Naive thymus-derived CD4-positive, alpha-beta T cell (primary cell): ENCODE measurements at regions not wholly inside any gene's neighbourhood (a gene's known extent, or its start where the extent isn't known, plus 50 kb on each side); places are given as distances from the start of the nearest gene placed in this dataset.

Experiments
- ATAC-seq: fragments of 150-1000 bp; cut with Tn5 transposase; 2 replicates; pipeline ENCODE4 v1.10.0; 2021; ENCODE audit warnings: mild to moderate bottlenecking, moderate library complexity
- CTCF ChIA-PET: fragments of 350-600 bp; sonication (Branson Sonifier 250); formaldehyde crosslinking; loops from one replicate; lab custom pipeline; 2021; ENCODE audit warnings: antibody characterized with exemption; lab: Charles Lee
- POLR2A ChIA-PET: fragments of 350-600 bp; sonication (Branson Sonifier 250); formaldehyde crosslinking; loops from one replicate; lab custom pipeline; 2021; ENCODE audit warnings: antibody characterized with exemption, inconsistent platforms; lab: Charles Lee
- DNase-seq, 9 donors: peaks; one replicate each; pipeline versions ENCODE4 v3.0.0 to v3.0.0-alpha.2; 2020 to 2022; ENCODE audit warnings: mixed read lengths in 1 of 9
- H3K27ac ChIP-seq: one replicate; pipeline ENCODE4 v1.7.0; 2013; ENCODE audit warnings: mild to moderate bottlenecking, low read depth, low read length, moderate library complexity
- H3K27me3 ChIP-seq, 2 donors: one replicate each; pipeline ENCODE4 v1.7.0; 2013; ENCODE audit warnings: low read length in 2 of 2, mild to moderate bottlenecking in 2 of 2, moderate library complexity in 2 of 2; ENCODE audit not compliant: control insufficient read depth in 2 of 2, insufficient read depth in 2 of 2
- H3K36me3 ChIP-seq, 3 experiments: 1 replicate in 2 of 3; 2 replicates in 1 of 3; pipeline ENCODE4 v1.7.0; 2013; ENCODE audit warnings: low read length in 3 of 3, mild to moderate bottlenecking in 3 of 3, moderate library complexity in 1 of 3; ENCODE audit not compliant: insufficient read depth in 3 of 3, control insufficient read depth in 2 of 3
- H3K4me1 ChIP-seq, 2 donors: one replicate each; pipeline ENCODE4 v1.7.0; 2013; ENCODE audit warnings: low read length in 2 of 2, mild to moderate bottlenecking in 2 of 2, moderate library complexity in 1 of 2; ENCODE audit not compliant: control insufficient read depth in 2 of 2, insufficient read depth in 2 of 2
- H3K4me3 ChIP-seq: 2 replicates; pipeline ENCODE4 v1.7.0; 2013; ENCODE audit warnings: mild to moderate bottlenecking, low read length
- H3K9me3 ChIP-seq, 3 experiments: 1 replicate in 2 of 3; 2 replicates in 1 of 3; pipeline ENCODE4 v1.7.0; 2013; ENCODE audit warnings: low read length in 3 of 3; ENCODE audit not compliant: control insufficient read depth in 2 of 3
- H3K27ac Mint-ChIP-seq, 9 donors: one replicate each; pipeline ENCODE4 v1.8.0; 2020 to 2022; ENCODE audit warnings: mixed read lengths in 9 of 9, mild to moderate bottlenecking in 8 of 9, moderate library complexity in 5 of 9, inconsistent platforms in 2 of 9
- H3K27me3 Mint-ChIP-seq, 5 donors: one replicate each; pipeline ENCODE4 v1.8.0; 2021 to 2022; ENCODE audit warnings: mixed read lengths in 5 of 5, mild to moderate bottlenecking in 1 of 5
- H3K36me3 Mint-ChIP-seq, 5 donors: one replicate each; pipeline ENCODE4 v1.8.0; 2020 to 2022; ENCODE audit warnings: mixed read lengths in 5 of 5, mild to moderate bottlenecking in 3 of 5, inconsistent platforms in 1 of 5
- H3K4me1 Mint-ChIP-seq, 7 donors: one replicate each; pipeline ENCODE4 v1.8.0; 2020 to 2022; ENCODE audit warnings: mixed read lengths in 7 of 7, mild to moderate bottlenecking in 3 of 7, inconsistent platforms in 1 of 7
- H3K4me3 Mint-ChIP-seq, 10 donors: one replicate each; pipeline ENCODE4 v1.8.0; 2020 to 2022; ENCODE audit warnings: mild to moderate bottlenecking in 10 of 10, mixed read lengths in 10 of 10, moderate library complexity in 6 of 10, inconsistent platforms in 2 of 10
- H3K9me3 Mint-ChIP-seq, 11 donors: one replicate each; pipeline ENCODE4 v1.8.0; 2020 to 2022; ENCODE audit warnings: mixed read lengths in 11 of 11, mild to moderate bottlenecking in 4 of 11, inconsistent platforms in 1 of 11, moderate library complexity in 1 of 11
- intact Hi-C, 2 donors: fragments of 100-400 bp; cut with micrococcal nuclease; formaldehyde crosslinking; loops; one replicate each; pipeline ENCODE4 v1.15.1; 2023

DNA sequence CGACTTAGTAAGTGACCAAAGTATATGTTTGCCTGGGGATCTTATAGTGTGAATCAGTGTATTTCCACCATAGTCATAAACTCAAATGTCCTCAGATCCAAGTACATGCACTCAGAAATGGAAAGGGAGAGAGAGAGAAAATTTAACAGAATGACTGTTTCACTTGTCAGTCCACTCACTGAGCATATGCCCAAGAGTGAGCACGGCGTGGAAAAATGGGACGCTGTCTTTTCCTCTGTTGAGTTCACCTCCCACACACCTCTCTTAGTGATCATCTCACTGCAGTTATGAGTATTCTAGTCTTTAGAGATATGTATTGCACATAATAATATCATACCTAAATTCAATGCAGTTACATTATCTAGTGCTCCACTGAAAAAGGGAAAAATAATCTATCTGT lies 156.8 kb upstream of the PRMT6 start:
- CTCF ChIA-PET: no interaction called here
- H3K27ac ChIP-seq: no peak overlapping the region

GRCh38 chr1:106907795-106908194 lies 148.7 kb upstream of the PRMT6 start:
- intact Hi-C loops: no loop called here
- H3K27ac ChIP-seq: no peak overlapping the region
- Mint-ChIP-seq H3K36me3 (no peaks in the 10 kb centered on the region), H3K9me3 (peaks cover 0 to 21% (median 3%) of the 10 kb centered on the region in 11 donors), H3K27ac (no peak overlapping the region), H3K27me3 (no peaks in the 10 kb centered on the region), H3K4me1 (no peaks in the 10 kb centered on the region), H3K4me3 (no peak overlapping the region)
- CTCF ChIA-PET: no interaction called here
- no peaks in the 10 kb centered on the region for H3K36me3 ChIP-seq
- H3K27me3 ChIP-seq: no peaks in the 10 kb centered on the region
- ATAC-seq (no peak), DNase-seq (no peak)
- H3K9me3 ChIP-seq: no peaks in the 10 kb centered on the region
- H3K4me1 ChIP-seq: no peaks in the 10 kb centered on the region
- H3K4me3 ChIP-seq: no peak overlapping the region
- POLR2A ChIA-PET: no interaction called here

More for the DNA sequence above, 156.8 kb upstream of the PRMT6 start:
- no peak overlapping the region for H3K27ac Mint-ChIP-seq
- no peak for DNase-seq
- H3K4me3 Mint-ChIP-seq: no peak overlapping the region
- Histone ChIP-seq H3K4me1 (no peaks in the 10 kb centered on the region), H3K9me3 (no peaks in the 10 kb centered on the region), H3K27me3 (no peaks in the 10 kb centered on the region), H3K4me3 (no peak overlapping the region), H3K36me3 (no peaks in the 10 kb centered on the region)
- intact Hi-C loops: no loop called here
- no peak for ATAC-seq
- POLR2A ChIA-PET: no interaction called here
- no peaks in the 10 kb centered on the region for H3K36me3 Mint-ChIP-seq
- peaks cover 0 to 16% (median 2%) of the 10 kb centered on the region in 11 donors for H3K9me3 Mint-ChIP-seq
- H3K27me3 Mint-ChIP-seq: no peaks in the 10 kb centered on the region
- no peaks in the 10 kb centered on the region for H3K4me1 Mint-ChIP-seq

- no peaks in the 10 kb centered on the region for H3K27me3 Mint-ChIP-seq
- no peaks in the 10 kb centered on the region for H3K4me1 Mint-ChIP-seq
- ATAC-seq (no peak), DNase-seq (no peak)
- CTCF ChIA-PET: no interaction called here
- H3K4me3 Mint-ChIP-seq: no peak overlapping the region
- Histone ChIP-seq H3K4me3 (no peak overlapping the region), H3K36me3 (no peaks in the 10 kb centered on the region), H3K4me1 (no peaks in the 10 kb centered on the region), H3K27me3 (no peaks in the 10 kb centered on the region), H3K27ac (no peak overlapping the region), H3K9me3 (no peaks in the 10 kb centered on the region)
- POLR2A ChIA-PET: no interaction called here
- intact Hi-C loops: no loop called here
- no peaks in the 10 kb centered on the region for H3K36me3 Mint-ChIP-seq
- no peak overlapping the region for H3K27ac Mint-ChIP-seq
- peaks cover 0 to 17% (median 4%) of the 10 kb centered on the region in 11 donors for H3K9me3 Mint-ChIP-seq
Observed at GRCh38 chr1:106908689-106909088, 147.8 kb upstream of the PRMT6 start.

DNA sequence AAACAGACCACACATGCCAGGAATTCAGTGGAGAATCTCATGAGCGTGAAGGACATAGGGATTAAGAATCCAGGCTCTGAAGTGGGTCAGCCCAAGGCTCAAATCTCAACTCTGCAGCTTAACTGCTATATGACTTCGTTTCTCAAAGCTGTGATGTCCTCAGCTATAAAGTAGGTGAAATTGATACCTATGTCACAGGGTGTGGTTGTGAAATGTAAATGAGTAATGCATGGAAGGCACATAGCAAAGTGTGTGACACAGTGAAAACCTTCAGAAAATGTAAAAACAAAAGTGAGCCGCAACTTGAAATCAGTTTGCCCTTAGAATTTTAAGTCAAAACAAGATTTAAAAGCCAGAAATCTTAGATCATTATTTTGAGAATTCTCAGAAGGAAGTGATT lies 145.7 kb upstream of the PRMT6 start:
- intact Hi-C loops: no loop called here
- Histone ChIP-seq H3K27ac (no peak overlapping the region), H3K27me3 (no peaks in the 10 kb centered on the region), H3K4me3 (no peak overlapping the region), H3K36me3 (no peaks in the 10 kb centered on the region), H3K4me1 (no peaks in the 10 kb centered on the region), H3K9me3 (no peaks in the 10 kb centered on the region)
- Mint-ChIP-seq H3K4me3 (no peak overlapping the region), H3K4me1 (no peaks in the 10 kb centered on the region), H3K27ac (no peak overlapping the region), H3K27me3 (no peaks in the 10 kb centered on the region), H3K9me3 (peaks cover 0 to 6% (median 2%) of the 10 kb centered on the region in 11 donors), H3K36me3 (no peaks in the 10 kb centered on the region)
- DNase-seq (no peak), ATAC-seq (no peak)
- POLR2A ChIA-PET: no interaction called here
- CTCF ChIA-PET: no interaction called here

DNA sequence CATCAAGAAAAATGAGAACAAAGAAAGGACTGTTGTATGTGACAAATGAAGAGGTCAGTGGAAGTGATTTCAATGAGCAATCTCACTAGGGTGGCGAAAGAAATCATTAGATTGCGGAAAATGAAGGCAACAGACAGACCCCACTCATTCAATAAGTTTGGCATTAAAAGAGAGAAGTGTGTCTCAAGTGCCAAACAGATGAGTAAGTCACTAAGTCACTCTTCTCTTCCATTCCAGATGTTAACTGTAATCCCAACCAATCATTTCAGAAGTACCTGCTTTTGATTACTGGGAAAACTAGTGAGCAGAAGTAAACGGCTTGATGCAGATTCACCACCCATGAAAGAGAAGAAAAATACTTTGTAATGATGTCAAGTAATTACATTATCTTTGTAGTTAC lies 144.3 kb upstream of the PRMT6 start:
- no peak overlapping the region for H3K27ac Mint-ChIP-seq
- no peak overlapping the region for H3K4me3 Mint-ChIP-seq

GRCh38 chr1:106921186-106921585 lies 135.3 kb upstream of the PRMT6 start:
- no peaks in the 10 kb centered on the region for H3K36me3 Mint-ChIP-seq
- H3K4me3 Mint-ChIP-seq: no peak overlapping the region
- ATAC-seq (no peak), DNase-seq (no peak)
- Histone ChIP-seq H3K4me3 (no peak overlapping the region), H3K9me3 (no peaks in the 10 kb centered on the region), H3K27me3 (no peaks in the 10 kb centered on the region), H3K27ac (no peak overlapping the region), H3K4me1 (no peaks in the 10 kb centered on the region), H3K36me3 (no peaks in the 10 kb centered on the region)
- no peaks in the 10 kb centered on the region for H3K4me1 Mint-ChIP-seq
- intact Hi-C loops: no loop called here
- H3K27ac Mint-ChIP-seq: no peak overlapping the region
- H3K9me3 Mint-ChIP-seq: peaks cover 0 to 3% (median 0%) of the 10 kb centered on the region in 11 donors
- no peaks in the 10 kb centered on the region for H3K27me3 Mint-ChIP-seq
- ChIA-PET CTCF (no interaction called here), POLR2A (no interaction called here)

More for the DNA sequence above, 144.3 kb upstream of the PRMT6 start:
- H3K9me3 Mint-ChIP-seq: peaks cover 0 to 5% (median 2%) of the 10 kb centered on the region in 11 donors
- ChIA-PET POLR2A (no interaction called here), CTCF (no interaction called here)
- Histone ChIP-seq H3K36me3 (no peaks in the 10 kb centered on the region), H3K4me1 (no peaks in the 10 kb centered on the region), H3K27ac (no peak overlapping the region), H3K27me3 (no peaks in the 10 kb centered on the region), H3K4me3 (no peak overlapping the region), H3K9me3 (no peaks in the 10 kb centered on the region)
- H3K4me1 Mint-ChIP-seq: no peaks in the 10 kb centered on the region
- ATAC-seq: no peak
- no peaks in the 10 kb centered on the region for H3K27me3 Mint-ChIP-seq
- no peak for DNase-seq
- H3K36me3 Mint-ChIP-seq: no peaks in the 10 kb centered on the region
- intact Hi-C loops: no loop called here

- H3K36me3 Mint-ChIP-seq: no peaks in the 10 kb centered on the region
- H3K27ac Mint-ChIP-seq: no peak overlapping the region
- H3K4me1 ChIP-seq: no peaks in the 10 kb centered on the region
- H3K9me3 ChIP-seq: no peaks in the 10 kb centered on the region
- no peaks in the 10 kb centered on the region for H3K27me3 ChIP-seq
- H3K9me3 Mint-ChIP-seq: peaks cover 0 to 12% (median 2%) of the 10 kb centered on the region in 11 donors
- ChIA-PET CTCF (no interaction called here), POLR2A (no interaction called here)
- H3K4me3 Mint-ChIP-seq: no peak overlapping the region
- no peaks in the 10 kb centered on the region for H3K4me1 Mint-ChIP-seq
- H3K27me3 Mint-ChIP-seq: no peaks in the 10 kb centered on the region
- DNase-seq (no peak), ATAC-seq (no peak)
- H3K4me3 ChIP-seq: no peak overlapping the region
- H3K27ac ChIP-seq: no peak overlapping the region
- intact Hi-C loops: no loop called here
- H3K36me3 ChIP-seq: no peaks in the 10 kb centered on the region
Observed at GRCh38 chr1:106924360-106924759, 132.1 kb upstream of the PRMT6 start.
